ENCODE measurements at regions not wholly inside any gene's neighbourhood (a gene's known extent, or its start where the extent isn't known, plus 50 kb on each side); places are given as distances from the start of the nearest gene placed in this dataset.
A peak's percentile ranks its signal among the peaks of the same experiment; 100 is the strongest.

DNA sequence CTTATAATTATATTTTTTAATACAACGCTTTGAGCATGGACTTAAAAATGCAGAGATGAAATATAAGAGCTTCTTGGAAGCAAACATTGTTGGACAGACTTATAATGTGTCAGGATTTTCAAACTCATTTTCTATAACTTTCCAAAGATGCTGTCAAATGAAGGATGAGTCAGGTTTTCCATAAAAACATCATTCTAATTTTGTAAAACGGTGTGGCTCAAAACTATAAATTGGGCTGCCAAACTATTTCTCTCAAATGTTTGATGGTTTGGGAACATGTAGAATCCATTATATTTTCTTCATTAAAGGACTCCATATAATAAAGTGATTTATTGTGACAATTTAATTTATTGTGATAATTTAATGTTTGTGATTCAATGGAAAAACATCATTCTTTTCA is 511.2 kb downstream of the USP25 start:
- H3K27ac ChIP-seq: peak overlapping the region; percentile 54; the same call in 1 of the 2 replicates
- TF ChIP-seq CTCF (conservative IDR thresholded peaks at IDR 0.05): no peak
- TF ChIP-seq ZFX (IDR thresholded peaks at IDR 0.05): no peak

- peak overlapping the region; percentile 51; the same call in 1 of the 2 replicates for H3K27ac ChIP-seq
- TF ChIP-seq CTCF (conservative IDR thresholded peaks at IDR 0.05): peak; percentile 18
- no peak for TF ChIP-seq ZFX (IDR thresholded peaks at IDR 0.05)
Observed at GRCh38 chr21:16241479-16241963, 511.7 kb downstream of the USP25 start.

GRCh38 chr21:16243396-16243795 is 513.6 kb downstream of the USP25 start:
- no peak overlapping the region for H3K27ac ChIP-seq
- TF ChIP-seq ZFX (IDR thresholded peaks at IDR 0.05) (no peak), CTCF (conservative IDR thresholded peaks at IDR 0.05) (no peak)

DNA sequence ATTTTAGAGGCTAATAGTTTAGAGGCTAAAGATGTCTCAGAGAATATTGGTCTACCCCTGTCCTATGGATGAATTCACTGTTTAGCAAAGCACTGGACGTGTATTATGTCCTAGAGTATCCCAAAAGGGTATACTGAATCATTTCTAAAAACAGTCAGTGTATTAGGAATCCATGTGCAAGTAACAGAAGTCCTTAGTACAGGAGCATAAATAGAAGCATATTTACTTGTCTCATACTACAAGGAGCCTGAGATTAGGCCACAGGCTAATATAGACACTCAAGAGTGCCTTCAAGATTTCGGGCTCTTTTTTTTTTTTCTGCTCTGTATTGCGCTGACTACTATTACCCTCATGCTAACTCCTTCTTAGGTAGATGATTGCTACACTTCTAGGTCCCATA is 518.9 kb downstream of the USP25 start:
- no peak for TF ChIP-seq ZFX (IDR thresholded peaks at IDR 0.05)
- TF ChIP-seq CTCF (conservative IDR thresholded peaks at IDR 0.05): no peak
- no peak overlapping the region for H3K27ac ChIP-seq

DNA sequence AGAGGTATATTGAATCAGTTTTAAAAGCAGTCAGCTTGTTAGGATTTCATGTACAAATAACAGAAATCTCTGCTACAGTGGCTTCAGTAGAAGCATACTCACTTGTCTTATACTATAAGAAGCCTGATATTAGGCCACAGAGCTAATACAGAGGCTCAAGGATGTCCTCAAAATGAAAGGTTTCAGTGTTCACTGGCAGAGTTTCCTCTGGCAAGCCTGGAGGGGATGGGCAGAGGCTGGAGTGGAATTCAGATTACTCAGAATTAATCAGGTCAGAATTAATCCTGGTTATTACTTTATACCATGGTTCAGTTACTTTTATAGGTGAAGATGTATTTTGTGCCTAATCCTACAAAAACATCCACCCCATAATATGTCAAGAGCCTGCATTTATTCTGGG is 520.5 kb downstream of the USP25 start:
- peak overlapping the region; percentile 48; the same call in 1 of the 2 replicates for H3K27ac ChIP-seq
- TF ChIP-seq ZFX (IDR thresholded peaks at IDR 0.05) (no peak), CTCF (conservative IDR thresholded peaks at IDR 0.05) (no peak)

GRCh38 chr21:16258844-16259611 is 529.2 kb downstream of the USP25 start:
- no peak overlapping the region for H3K27ac ChIP-seq
- TF ChIP-seq CTCF (conservative IDR thresholded peaks at IDR 0.05) (no peak), ZFX (IDR thresholded peaks at IDR 0.05) (no peak)

GRCh38 chr21:16262091-16262490 is 532.3 kb downstream of the USP25 start:
- TF ChIP-seq ZFX (IDR thresholded peaks at IDR 0.05) (no peak), CTCF (conservative IDR thresholded peaks at IDR 0.05) (no peak)
- H3K27ac ChIP-seq: no peak overlapping the region

All from C4-2B (cell line).